SH-SY5Y (cell line): ENCODE measurements at regions not wholly inside any gene's neighbourhood (a gene's known extent, or its start where the extent isn't known, plus 50 kb on each side); places are given as distances from the start of the nearest gene placed in this dataset.

Experiments
- GATA2 ChIP-seq: IDR thresholded peaks from 2 replicates; pipeline ENCODE4 v1.6.1; 2011; ENCODE audit warnings: mild to moderate bottlenecking, low read depth, low read length
- GATA3 ChIP-seq: IDR thresholded peaks from 2 replicates; pipeline ENCODE4 v1.6.1; 2011; ENCODE audit warnings: low read depth, mild to moderate bottlenecking, low read length, moderate library complexity

GRCh38 chr10:33416691-33417090 is 82.2 kb upstream of the NRP1 start:
- no peak for TF ChIP-seq GATA2
- no peak for TF ChIP-seq GATA3
